Urinary bladder (tissue), 3 donors: ENCODE measurements at regions not wholly inside any gene's neighbourhood (a gene's known extent, or its start where the extent isn't known, plus 50 kb on each side); places are given as distances from the start of the nearest gene placed in this dataset.
"Not testable (repeated sequence)": the region's sequence is repeated elsewhere in the genome, so short reads cannot be mapped to it uniquely, and the experiment has no call there.

Experiments used
- DNase-seq: peaks from one replicate; pipeline ENCODE4 v3.0.0-alpha.2; 2015; ENCODE audit errors: extremely low spot score
- H3K27ac ChIP-seq: one replicate; pipeline ENCODE4 v1.5.1; 2013; ENCODE audit warnings: low read depth, mild to moderate bottlenecking, moderate library complexity
- H3K36me3 ChIP-seq: one replicate; pipeline ENCODE4 v1.6.1; 2013; ENCODE audit warnings: mild to moderate bottlenecking, moderate library complexity; ENCODE audit not compliant: insufficient read depth
- H3K4me1 ChIP-seq: one replicate; pipeline ENCODE4 v1.6.1; 2013; ENCODE audit warnings: mild to moderate bottlenecking, moderate library complexity; ENCODE audit not compliant: insufficient read depth
- H3K4me3 ChIP-seq: one replicate; pipeline ENCODE4 v1.5.1; 2013; ENCODE audit warnings: low read depth, low read length
- WGBS: extraction: QIAGEN DNeasy Blood & Tissue Kit; methylation state at CpG from one replicate; pipeline ENCODE4 v1.1.7; 2013; 5-methylcytosine and 5-hydroxymethylcytosine counted together
- donor health status: healthy with polysubstance abuse.
- donor health status: healthy.

GRCh38 chr16:86835982-86836381 lies 257.6 kb downstream of the FOXL1 start:
- Histone ChIP-seq H3K36me3 (no peaks in the 10 kb centered on the region), H3K27ac (no peak overlapping the region), H3K4me3 (no peak overlapping the region), H3K4me1 (no peaks in the 10 kb centered on the region)
- DNase-seq, result no peak
- 93% methylated on average over 15 of the region's 18 CpGs for WGBS

- DNase-seq, result no peak
- H3K4me1 ChIP-seq, result no peaks in the 10 kb centered on the region
- WGBS, result 79% methylated on average over 11 of the region's 11 CpGs
- no peak overlapping the region for H3K27ac ChIP-seq
- H3K36me3 ChIP-seq, result no peaks in the 10 kb centered on the region
- no peak overlapping the region for H3K4me3 ChIP-seq
Observed at GRCh38 chr16:86836503-86837129, 258.3 kb downstream of the FOXL1 start.

- Histone ChIP-seq H3K27ac (no peak overlapping the region), H3K36me3 (no peaks in the 10 kb centered on the region), H3K4me1 (no peaks in the 10 kb centered on the region), H3K4me3 (no peak overlapping the region)
- 91% methylated on average over 12 of the region's 12 CpGs for WGBS
- no peak for DNase-seq
Observed at GRCh38 chr16:86843812-86844211, 265.5 kb downstream of the FOXL1 start.

- H3K4me3 ChIP-seq, result no peak overlapping the region
- H3K4me1 ChIP-seq, result no peaks in the 10 kb centered on the region
- 83% methylated on average over 16 of the region's 16 CpGs for WGBS
- H3K36me3 ChIP-seq, result no peaks in the 10 kb centered on the region
- H3K27ac ChIP-seq, result no peak overlapping the region
- peak; percentile 45 for DNase-seq
Observed at GRCh38 chr16:86844695-86845094, 266.3 kb downstream of the FOXL1 start.

GRCh38 chr16:86846136-86846535 lies 267.8 kb downstream of the FOXL1 start:
- 87% methylated on average over 7 of the region's 7 CpGs for WGBS
- H3K4me3 ChIP-seq, result no peak overlapping the region
- H3K27ac ChIP-seq, result no peak overlapping the region
- no peak for DNase-seq
- no peaks in the 10 kb centered on the region for H3K36me3 ChIP-seq
- H3K4me1 ChIP-seq, result no peaks in the 10 kb centered on the region

- Histone ChIP-seq H3K4me3 (no peak overlapping the region), H3K27ac (no peak overlapping the region), H3K4me1 (no peaks in the 10 kb centered on the region), H3K36me3 (no peaks in the 10 kb centered on the region)
- no peak for DNase-seq
- WGBS, result 50% methylated on average over 8 of the region's 8 CpGs
Observed at GRCh38 chr16:86848821-86849220, 270.5 kb downstream of the FOXL1 start.

- H3K4me1 ChIP-seq, result no peaks in the 10 kb centered on the region
- H3K36me3 ChIP-seq, result no peaks in the 10 kb centered on the region
- 55% methylated on average over 12 of the region's 12 CpGs for WGBS
- H3K4me3 ChIP-seq, result no peak overlapping the region
- DNase-seq, result no peak
- H3K27ac ChIP-seq, result no peak overlapping the region
Observed at GRCh38 chr16:86850670-86851069, 272.3 kb downstream of the FOXL1 start.

- Histone ChIP-seq H3K4me3 (no peak overlapping the region), H3K27ac (no peak overlapping the region), H3K4me1 (no peaks in the 10 kb centered on the region), H3K36me3 (no peaks in the 10 kb centered on the region)
- WGBS, result 94% methylated on average over 2 of the region's 2 CpGs
- no peak for DNase-seq
Observed at GRCh38 chr16:86852135-86852534, 273.8 kb downstream of the FOXL1 start.

GRCh38 chr16:86854058-86854621 lies 275.8 kb downstream of the FOXL1 start:
- Histone ChIP-seq H3K4me3 (no peak overlapping the region), H3K4me1 (no peaks in the 10 kb centered on the region), H3K36me3 (no peaks in the 10 kb centered on the region), H3K27ac (no peak overlapping the region)
- 36% methylated on average over 11 of the region's 11 CpGs for WGBS
- peak; percentile 83 for DNase-seq

GRCh38 chr16:86854626-86855294 lies 276.4 kb downstream of the FOXL1 start:
- Histone ChIP-seq H3K27ac (no peak overlapping the region), H3K4me1 (no peaks in the 10 kb centered on the region), H3K4me3 (no peak overlapping the region), H3K36me3 (no peaks in the 10 kb centered on the region)
- no peak for DNase-seq
- WGBS, result 42% methylated on average over 7 of the region's 7 CpGs

GRCh38 chr16:86856946-86857586 lies 278.7 kb downstream of the FOXL1 start:
- Histone ChIP-seq H3K27ac (no peak overlapping the region), H3K36me3 (no peaks in the 10 kb centered on the region), H3K4me1 (no peaks in the 10 kb centered on the region), H3K4me3 (no peak overlapping the region)
- no peak for DNase-seq
- WGBS, result 67% methylated on average over 15 of the region's 15 CpGs

GRCh38 chr16:86857807-86858206 lies 279.5 kb downstream of the FOXL1 start:
- no peak for DNase-seq
- Histone ChIP-seq H3K27ac (no peak overlapping the region), H3K4me1 (no peaks in the 10 kb centered on the region), H3K36me3 (no peaks in the 10 kb centered on the region), H3K4me3 (no peak overlapping the region)
- 94% methylated on average over 2 of the region's 2 CpGs for WGBS

GRCh38 chr16:86858501-86858900 lies 280.2 kb downstream of the FOXL1 start:
- 57% methylated on average over 10 of the region's 10 CpGs for WGBS
- DNase-seq, result no peak
- no peak overlapping the region for H3K4me3 ChIP-seq
- H3K4me1 ChIP-seq, result no peaks in the 10 kb centered on the region
- no peak overlapping the region for H3K27ac ChIP-seq
- no peaks in the 10 kb centered on the region for H3K36me3 ChIP-seq

GRCh38 chr16:86861270-86861858 lies 283.0 kb downstream of the FOXL1 start:
- H3K4me1 ChIP-seq, H3K4me3 ChIP-seq, H3K27ac ChIP-seq, H3K36me3 ChIP-seq, DNase-seq: not testable (repeated sequence)
- WGBS, result 98% methylated on average over 7 of the region's 7 CpGs
